ENCODE measurements at regions not wholly inside any gene's neighbourhood (a gene's known extent, or its start where the extent isn't known, plus 50 kb on each side); places are given as distances from the start of the nearest gene placed in this dataset.

DNA sequence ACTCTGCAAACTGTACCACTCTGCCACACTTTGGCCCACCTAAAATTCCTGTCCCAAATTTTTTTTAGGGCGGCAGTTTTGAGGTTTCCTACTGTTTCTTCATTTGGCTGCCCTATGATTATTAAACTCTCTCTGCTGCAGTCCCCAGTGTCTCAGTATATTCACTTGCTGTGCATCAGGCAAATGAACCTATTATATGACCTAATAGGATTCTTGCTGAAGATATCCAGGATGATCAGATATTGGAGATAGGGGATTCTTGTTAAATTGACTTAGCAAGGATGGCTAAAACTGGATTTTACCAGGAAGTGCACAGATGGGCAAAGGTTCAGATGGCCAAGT is 410.8 kb upstream of the DDI1 start:
- no peak for DNase-seq

DNA sequence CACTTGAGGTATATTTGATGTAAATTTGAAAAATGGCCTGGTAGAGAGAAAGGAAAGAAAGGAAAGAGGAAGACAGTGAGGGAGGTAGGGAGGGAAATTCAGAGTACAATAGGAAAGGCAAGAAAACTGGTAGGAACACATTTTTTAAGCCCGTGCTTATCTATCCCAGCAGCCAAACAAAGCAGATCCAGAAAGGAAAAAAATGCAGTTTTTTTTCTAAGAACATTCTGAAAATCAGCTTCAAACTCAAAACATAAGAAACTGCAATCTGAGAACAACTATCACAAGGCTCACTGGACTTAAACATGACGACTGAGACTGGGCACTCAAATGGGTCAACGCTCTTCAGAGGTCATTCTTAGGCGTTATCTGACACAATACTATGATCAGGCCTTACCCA is 408.3 kb upstream of the DDI1 start:
- DNase-seq = no peak

DNA sequence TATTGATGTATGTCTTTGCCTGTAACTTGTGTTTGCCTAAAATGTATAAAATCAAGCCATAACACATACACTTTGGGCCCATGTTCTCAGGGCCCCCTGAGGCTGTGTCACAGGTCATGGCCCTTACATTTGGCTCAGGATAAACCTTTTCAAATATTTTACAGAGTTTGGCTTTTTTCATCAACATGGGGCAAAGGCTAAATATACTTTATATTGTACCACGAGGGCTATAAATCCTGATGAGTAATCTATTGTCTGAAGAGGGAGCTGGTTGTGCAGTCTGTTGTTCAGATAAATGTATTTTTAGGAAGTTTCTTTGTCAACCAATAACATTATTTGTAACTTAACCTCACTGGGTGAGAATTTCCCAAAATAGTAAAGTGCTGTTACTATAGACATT is 404.6 kb upstream of the DDI1 start:
- DNase-seq = no peak

DNA sequence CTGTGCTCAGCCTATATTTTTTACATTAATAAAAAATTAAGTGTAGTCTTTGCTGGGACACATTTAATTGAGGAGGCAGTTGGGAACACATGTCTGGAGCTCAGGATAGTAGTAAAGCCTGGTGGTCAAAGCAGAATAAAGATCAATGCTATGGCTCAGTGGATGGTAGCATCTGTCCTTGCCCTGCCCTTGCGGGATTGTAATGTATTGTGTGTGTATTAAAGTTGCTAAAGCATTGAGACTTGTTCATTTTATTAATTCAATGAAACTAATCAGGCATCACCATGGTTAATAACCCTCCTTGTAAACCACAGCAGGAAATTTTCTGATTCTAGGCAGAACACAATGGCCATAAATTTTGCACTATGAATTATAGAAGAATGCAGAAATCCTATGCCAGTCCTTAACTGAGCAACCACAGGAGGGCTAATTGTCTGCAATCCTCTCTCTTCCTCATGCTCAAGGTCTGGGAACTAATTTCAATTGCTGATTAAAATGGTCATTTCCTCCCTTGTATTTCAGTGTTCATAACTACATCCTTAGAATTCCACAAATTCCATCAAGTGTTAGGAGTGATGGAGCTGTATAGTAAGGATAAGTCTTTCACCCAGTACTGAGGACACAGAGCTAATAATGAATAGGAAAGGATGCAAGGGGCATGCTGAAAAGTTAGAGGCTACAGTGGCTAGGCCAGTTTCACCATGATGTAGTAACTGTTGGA is 403.2 kb upstream of the DDI1 start:
- DNase-seq = no peak

DNA sequence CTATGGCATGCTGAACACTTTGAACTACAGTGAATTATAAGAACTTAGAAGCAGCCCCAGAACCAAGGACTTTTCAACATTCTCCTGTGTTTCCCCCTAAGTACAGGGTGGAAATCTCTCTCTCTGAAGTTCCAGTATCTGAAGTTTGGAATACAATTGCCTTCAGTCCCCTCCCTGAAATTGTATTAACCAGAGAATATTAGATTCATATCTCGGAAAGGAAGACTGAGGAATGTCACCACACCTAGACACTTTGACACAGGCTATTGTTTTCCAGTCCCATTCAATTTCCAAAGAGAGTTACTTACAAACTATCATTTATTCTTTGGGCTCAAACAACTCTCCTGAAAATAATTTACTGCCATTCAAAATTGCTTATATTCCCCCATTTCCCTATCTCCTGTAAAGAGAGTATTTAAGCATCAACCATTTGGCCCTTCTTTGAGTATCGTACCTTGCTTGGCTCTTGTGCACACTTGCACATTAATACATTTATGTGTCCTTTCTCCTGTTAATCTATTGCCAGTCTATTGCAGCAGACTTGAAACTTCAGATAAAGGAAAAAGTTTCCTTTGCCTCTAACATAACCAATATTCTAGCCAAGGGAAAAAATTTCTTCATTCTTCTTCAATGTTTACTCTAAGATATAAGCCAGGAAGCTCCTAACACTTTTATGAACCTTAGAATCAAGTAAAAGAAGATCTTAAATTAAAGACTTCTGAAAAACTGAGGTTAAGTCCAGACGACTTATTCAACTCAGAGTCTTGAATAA is 402.4 kb upstream of the DDI1 start:
- no peak for DNase-seq

DNA sequence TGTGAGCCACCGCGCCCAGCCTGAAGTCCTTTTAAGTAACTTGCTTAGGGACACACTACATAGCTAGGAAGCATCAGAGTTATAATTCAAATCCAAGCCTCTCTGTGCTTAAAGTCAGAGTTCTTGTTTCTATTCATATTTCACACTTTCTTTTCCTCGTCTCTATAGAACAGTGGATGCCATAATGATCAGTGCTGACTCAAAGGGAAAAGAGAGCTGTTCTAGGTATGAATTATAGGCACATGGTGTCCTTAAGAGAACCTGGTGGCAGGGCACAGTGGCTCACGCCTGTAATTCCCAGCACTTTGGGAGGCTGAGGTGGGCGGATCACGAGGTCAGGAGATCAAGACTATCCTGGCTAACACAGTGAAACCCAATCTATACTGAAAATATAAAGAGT is 400.2 kb upstream of the DDI1 start:
- DNase-seq = no peak

DNA sequence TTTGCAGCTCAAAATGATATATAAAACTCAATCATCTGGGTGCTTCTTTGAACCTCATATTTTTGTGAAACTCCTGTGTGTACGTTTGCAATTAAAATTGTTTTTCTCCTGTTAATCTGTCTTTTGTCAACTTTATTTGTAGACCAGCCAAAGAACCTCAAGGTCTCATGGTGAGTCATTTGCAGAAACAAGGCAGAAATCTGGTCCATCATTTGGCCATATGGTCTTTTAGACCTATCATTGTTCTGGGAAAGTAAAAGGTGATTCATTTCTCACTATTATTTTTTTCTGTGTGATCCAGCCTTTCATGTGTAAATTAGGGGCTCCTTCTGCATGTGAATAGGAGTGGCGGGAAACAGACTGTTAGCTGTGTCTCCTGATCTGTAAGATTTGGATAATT is 399.1 kb upstream of the DDI1 start:
- DNase-seq = no peak

DNA sequence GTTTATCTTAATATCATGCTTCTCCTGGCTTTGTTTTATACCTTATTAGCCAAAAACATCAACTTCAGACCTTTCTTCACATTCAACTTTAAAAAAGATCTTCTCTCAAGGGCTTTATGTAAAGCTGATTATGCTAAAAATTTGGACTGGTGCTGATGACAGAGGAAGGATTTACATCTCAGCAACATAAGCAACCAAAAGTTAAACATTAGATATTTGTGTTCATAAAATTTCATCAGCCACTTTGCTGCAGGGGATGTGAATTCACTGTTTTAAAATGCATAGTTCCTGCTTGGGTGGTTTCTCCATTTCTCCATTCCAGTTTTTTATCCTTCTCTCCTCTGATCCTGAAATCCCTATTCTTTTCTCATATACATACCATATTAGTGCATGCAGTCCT is 398.6 kb upstream of the DDI1 start:
- no peak for DNase-seq

DNA sequence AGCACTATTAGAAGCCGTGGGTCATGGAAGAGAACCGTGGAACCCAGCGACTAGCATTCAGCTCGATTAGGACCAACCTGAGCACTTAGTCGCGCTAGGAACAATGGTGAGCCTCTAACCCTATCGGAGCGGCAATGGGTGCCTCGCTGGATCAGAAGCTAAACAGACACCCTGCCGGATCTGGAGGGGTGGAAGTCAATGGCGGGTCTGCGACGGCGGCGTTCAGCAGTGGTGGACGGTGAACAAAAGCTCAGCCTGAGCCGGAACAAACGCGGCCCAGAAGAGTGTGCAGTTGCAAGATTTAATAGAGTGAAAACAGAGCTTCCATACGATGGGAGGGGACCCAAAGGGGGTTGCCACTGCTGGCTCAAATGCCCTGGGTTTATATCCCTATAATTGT is 391.8 kb upstream of the DDI1 start:
- no peak for DNase-seq

DNA sequence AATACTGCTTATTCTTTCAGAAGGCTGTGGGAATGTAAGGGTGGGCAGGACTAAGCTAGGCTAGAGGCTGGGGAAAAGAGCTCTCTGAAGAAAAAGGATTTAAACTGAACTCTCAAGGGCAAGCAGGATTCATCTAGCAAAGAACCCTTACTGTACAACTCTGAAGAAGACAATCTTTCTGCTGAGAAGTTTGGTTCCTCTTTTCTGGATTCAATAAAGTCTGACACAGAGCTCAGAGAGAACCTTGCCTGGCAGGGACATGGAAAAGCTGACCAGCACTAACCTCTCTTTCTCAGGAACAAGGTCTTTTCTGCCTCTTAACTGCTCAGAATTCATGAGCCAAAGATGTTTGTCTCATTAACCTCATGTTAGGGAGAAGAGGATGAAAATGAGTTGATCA is 388.4 kb upstream of the DDI1 start:
- no peak for DNase-seq

DNA sequence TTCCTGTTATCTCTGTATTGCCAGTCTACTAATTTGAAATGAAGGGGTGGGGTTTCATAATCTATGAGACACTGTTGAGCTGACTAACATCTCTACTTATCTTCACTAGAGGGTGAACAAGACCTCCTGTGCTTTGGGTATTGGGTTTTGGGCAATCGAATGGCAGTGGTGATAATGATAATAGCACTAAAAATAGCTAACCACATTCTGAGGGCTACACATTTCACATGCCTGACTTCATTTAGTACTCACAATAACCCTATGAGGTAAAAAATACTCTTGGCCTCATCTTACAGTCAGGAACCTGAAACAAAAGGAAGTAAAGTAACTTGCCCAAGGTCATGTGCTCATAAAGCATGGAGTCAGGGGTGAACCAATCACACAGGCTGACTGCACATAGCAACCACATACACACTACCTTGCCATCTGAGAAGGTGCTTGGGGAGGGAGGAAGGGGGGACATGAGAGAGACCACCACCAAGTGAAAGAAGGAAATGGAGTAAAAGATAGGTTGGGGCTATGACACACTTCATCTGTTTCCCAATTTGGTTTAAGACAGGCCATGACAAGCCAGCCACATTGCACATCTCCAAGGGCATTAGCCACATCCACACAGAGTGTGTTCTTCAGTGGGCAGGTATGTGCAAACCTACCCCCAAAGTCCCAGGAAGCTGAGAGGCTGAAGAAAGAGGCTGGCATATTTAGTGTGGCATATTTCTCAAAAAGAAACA is 387.6 kb upstream of the DDI1 start:
- no peak for DNase-seq

DNA sequence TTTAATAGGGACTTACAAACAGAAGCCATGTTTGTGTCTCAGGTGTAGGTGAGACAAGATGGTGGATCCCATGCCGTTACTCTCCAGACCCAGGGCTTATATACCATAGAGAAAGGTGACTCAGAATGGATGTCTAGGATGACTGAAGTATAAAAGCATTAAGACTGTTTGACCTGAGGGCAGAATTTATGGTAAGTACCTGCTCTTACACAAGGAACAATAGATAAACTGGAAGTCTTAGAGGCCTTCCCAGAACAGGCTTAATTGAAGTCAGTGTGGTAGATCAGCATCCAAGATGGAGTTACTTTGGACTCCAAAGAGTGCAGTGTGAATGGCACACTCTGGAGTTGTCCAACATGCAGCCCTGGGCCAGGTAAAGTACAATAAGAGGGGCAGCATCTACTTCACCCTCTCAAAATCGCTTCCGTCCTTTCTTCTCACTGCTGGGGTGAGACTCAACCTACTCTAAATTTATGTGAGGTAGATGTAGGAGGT is 387.0 kb upstream of the DDI1 start:
- no peak for DNase-seq

DNA sequence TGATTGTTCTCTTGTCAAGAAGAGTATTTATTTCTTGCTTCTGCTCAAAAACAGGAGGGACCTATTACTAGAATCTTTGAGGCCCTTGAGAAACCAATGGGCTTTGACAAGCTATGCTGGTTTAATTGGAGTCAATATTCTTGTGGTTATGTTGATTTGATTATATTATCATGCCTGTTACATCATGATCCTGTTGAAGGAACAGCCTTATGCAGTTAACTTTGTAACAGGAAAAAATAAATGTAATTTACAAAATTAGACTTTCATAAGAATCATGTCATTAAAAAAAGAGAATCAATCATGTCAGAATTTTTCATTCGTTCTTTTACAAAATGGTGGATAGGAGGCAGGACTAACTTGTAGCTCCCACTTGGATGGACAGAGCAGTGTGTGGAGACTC is 386.1 kb upstream of the DDI1 start:
- no peak for DNase-seq

DNA sequence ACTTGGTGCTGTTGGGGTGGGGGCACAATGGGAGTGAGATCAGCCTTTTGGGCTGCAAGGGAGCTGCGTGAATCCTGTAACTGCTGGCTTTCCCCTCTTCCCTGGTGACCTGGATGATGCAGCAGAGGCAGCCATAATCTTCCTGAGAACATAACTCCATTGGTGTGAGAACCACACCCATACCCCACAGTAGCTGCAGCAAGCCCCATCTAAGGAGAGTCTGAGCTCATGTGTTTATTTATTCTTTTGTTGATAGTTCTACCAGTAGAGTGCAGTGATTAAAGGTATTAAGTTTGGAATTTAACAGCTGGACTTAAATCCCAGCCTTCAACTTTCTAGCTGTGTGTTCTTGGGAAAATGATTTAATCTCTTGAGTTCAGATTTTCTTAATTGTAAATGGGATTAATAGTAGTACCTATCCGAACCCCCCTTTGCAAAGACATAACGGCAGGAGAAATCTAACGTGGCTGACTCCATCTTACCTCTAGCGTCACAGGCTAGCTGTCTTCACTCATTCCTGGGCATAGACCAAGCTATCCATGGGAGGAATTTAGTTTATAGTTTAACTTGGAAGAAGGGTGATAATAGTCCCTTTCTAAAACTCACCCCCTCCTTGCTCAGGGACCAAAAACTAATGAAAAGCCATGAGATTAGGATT is 385.0 kb upstream of the DDI1 start:
- no peak for DNase-seq

DNA sequence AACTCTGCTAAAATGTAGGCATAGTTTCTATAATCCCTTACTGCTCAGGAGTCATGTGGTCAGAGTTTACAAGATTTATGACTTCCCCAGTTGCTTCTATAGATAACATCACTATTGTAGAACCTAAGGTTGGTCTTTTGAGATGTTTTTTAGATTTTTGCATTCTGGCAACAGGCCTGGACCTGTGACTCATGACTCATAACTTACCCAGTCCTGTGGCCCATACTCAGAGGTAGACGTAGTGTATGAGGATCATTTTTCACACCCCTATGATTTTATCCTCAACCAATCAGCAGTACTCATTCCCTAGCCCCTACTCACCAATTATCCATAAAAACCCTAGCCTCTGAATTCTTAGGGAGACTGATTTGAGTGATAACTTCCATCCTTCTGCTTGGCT is 384.4 kb upstream of the DDI1 start:
- no peak for DNase-seq

DNA sequence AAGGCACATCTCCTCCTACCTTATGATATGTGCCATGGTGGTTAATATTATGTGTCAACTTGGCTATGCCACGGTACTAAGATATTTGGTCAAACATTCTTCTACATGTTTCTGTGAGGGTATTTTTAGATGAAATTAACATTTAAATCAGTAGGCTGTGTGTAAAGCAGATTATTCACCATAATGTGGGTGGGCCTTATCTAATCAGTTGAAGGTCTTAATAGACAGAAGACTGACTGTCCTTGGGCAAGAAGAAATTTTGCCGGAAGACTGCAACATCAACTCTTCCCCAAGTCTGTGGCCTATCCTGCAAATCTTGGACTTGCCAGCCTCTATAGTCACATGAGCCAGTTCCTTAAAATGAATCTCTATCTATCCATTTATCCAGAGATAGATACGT is 380.1 kb upstream of the DDI1 start:
- DNase-seq = no peak

DNA sequence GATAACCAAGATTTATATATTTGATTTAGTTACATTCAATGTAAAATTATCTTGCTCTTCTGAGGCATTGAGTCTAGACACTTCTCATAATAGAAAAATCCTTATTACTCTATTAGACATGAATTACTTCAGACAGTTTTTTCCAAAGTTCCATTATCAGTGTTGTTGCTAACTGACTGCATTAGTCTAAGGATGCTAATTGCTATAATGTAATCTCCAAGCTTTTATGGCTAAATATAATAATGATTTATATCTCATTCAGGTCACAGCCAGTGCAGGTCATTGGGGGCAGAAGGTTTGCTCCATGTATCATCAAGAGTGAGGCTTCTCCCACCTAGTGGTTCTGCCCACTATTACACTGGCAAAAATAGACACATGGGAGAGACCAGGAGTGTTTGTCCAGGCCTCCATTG is 377.2 kb upstream of the DDI1 start:
- DNase-seq = no peak

DNA sequence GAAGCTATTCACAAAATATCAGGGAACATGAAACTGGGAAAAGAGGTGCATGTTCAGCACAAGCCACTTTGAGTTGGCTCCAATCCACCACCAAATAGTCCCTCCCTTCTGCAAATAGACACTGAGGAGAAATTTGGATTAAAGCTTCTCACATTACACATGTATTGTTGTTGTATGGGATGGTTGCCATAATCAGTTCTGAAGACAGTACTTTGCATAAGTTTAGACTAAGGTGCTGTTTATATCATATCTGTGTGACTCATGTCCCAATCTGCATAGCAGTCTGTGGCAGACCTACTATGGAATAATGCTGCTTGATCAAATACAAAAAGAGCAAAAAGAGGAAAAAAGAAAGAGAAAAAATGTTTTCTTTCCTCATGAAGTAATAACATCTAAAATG is 376.7 kb upstream of the DDI1 start:
- no peak for DNase-seq

DNA sequence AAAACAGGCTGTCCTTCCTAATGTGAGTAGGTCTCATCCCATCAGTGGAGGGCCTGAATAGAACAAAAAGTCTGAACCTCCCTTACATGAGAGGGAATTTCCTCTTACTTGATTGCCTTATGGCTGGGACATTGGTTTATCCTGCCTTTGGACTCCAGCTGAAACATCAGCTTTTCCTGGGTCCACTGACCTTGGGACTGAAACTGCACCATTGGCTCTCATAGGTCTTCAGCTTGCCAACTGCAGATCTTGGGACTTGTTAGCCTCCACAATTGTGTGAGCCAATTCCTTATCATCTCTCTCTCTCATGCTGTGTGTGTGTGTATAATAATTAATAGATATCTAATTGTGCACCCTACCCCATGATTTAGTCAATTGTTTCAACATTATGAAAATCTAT is 375.3 kb upstream of the DDI1 start:
- DNase-seq = no peak

DNA sequence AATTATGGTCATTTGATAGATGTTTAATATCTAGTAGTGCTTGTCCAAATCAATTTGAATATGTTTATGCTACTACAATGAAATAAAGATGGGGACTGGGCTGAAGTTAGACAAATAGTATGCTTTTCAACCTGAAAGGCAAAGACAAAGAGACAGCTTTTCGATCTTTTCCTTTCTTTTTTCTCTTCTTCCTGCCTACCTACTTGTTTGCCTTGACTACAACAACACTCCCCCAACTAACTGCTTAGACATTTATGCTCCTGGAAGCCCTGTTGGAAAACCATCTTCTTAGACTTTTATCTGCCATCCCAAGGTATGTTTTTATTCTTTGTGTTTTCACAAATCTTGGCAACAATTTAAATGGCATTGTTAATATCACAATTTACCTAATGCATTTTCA is 374.4 kb upstream of the DDI1 start:
- no peak for DNase-seq

DNA sequence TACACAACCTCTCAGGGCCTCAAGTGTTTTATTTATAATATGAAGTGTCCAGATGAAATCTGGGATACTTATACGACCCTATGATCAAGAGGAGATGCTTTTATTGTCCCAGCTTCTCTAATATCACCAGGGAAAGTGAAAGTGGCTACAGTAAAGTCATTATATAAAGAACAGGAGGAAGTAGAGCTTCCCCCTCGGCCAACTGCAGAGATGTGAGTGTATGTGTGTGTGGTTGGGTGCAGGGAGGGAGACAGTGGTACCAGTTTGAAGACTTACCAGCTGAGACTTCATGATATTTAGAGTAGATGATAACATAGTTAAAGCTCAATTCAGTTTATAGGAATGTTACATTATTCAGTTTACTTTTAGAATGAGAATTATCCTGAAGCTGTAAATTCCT is 373.6 kb upstream of the DDI1 start:
- no peak for DNase-seq

DNA sequence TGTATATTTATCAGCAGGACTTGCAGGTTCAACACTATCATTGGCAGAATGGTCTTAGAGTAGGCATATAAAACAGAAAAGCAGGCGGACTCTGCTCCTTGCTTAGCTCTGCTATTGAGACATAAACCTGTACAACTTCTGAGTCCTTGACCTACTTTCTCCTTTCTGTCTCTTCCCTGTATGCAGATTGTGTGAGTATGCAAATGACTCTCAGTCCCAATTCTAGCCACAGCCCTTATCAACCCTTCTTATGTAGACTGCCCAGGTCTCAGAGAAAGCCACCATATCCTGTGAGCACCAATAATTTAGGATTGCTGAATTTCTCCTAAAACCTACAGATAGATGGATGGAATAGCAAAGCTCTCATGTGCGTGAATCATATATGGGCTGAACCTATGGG is 367.6 kb upstream of the DDI1 start:
- DNase-seq = no peak

DNA sequence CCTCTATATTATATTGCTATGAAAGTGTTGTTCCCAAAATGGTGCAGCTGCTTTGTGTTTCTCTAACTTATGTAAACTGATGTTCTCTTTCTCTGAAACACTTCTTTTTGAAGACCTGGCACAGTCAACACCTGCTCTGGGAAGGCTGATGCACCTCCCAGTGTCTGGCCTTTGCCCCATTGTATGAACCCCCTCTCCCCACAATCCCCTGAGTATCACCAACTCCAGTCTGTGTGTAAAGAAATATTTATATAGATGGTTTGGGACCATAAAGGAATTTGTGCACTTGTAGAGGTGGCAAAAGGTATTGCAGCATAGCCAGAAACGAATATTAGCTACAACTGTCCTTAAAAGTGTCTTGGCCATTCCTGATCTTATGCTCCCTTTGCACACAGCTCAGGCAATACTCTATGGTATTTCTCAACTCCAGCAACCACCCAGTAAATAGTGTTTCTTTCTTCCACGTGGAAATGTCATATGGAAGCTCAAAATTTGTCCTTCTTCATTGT is 365.2 kb upstream of the DDI1 start:
- no peak for DNase-seq
